ENCODE measurements at regions not wholly inside any gene's neighbourhood (a gene's known extent, or its start where the extent isn't known, plus 50 kb on each side); places are given as distances from the start of the nearest gene placed in this dataset.
A peak's percentile ranks its signal among the peaks of the same experiment; 100 is the strongest.

GRCh38 chr4:149980941-149981340 lies 97.3 kb upstream of the DCLK2 start:
- H3K27ac ChIP-seq (ENCODE audit: extremely low read length, insufficient read depth, low read length) = no peak overlapping the region
- in situ Hi-C loops (cut with HindIII; ENCODE audit: extremely low pct_ligation_motif_present, low pct_unique_long_range_greater_than_20kb) (loop anchor here (25.0 kb wide), 1 partner anchor 881 kb away; no protein-coding TSS in a partner anchor), intact Hi-C loops (cut with micrococcal nuclease; ENCODE audit: unreplicated experiment) (loop anchor here (2.0 kb wide), 1 partner anchor 262 kb away; no protein-coding TSS in a partner anchor)
- no peaks in the 10 kb centered on the region for H3K4me1 ChIP-seq (ENCODE audit: insufficient read depth, low read length)
- whole genome bisulfite sequencing (ENCODE audit: low lambda C conversion rate) = 17% methylated on average over 6 of the region's 6 CpGs
- H3K79me2 ChIP-seq (ENCODE audit: insufficient read depth, low read length) = no peaks in the 10 kb centered on the region
- H3K4me3 ChIP-seq (replicated peaks in 1 of 3; ENCODE audit: insufficient read depth in 1 of 3, low read depth in 2 of 3, low read length in 3 of 3) = no peak overlapping the region
- ChIA-PET CTCF (ENCODE audit: low intra/inter-chr PET ratio, low total read pairs) (interaction anchor here (1.1 to 2.4 kb wide), 3 partner anchors 228 to 262 kb away, joined by 3 to 11 read pairs (median 3); no protein-coding TSS in a partner anchor), POLR2A (no interaction called here)
- ATAC-seq (peak; percentile 65), FAIRE-seq (peak; percentile 87), DNase-seq (ENCODE audit: low spot score) (peak; percentile 26)
- TF ChIP-seq ZBTB46 (CRISPR knock-in tag; IDR thresholded peaks at IDR 0.05; ENCODE audit: borderline replicate concordance) = no peak
- no peak for TF ChIP-seq HIC2 (CRISPR knock-in tag; IDR thresholded peaks at IDR 0.05; ENCODE audit: low read depth)
- no peak for TF ChIP-seq TCF7L2 (IDR thresholded peaks at IDR 0.05; ENCODE audit: low read depth, low read length)
- TF ChIP-seq RAD21 (CRISPR knock-in tag; IDR thresholded peaks at IDR 0.05) = peak; percentile 21; the same call in 1 of the 2 replicates
- TF ChIP-seq PHF20 (CRISPR knock-in tag; IDR thresholded peaks at IDR 0.05) = no peak
- TF ChIP-seq STAG1 (CRISPR knock-in tag; IDR thresholded peaks at IDR 0.05) = peak; percentile 59
- TF ChIP-seq KLF15 (CRISPR knock-in tag; IDR thresholded peaks at IDR 0.05; ENCODE audit: borderline replicate concordance) = no peak
- TF ChIP-seq SMC3 (IDR thresholded peaks at IDR 0.05; ENCODE audit: low read length) = peak; percentile 80
- TF ChIP-seq CTCF (CRISPR knock-in tag; IDR thresholded peaks at IDR 0.05) = peak; percentile 72
- H2AFZ ChIP-seq (ENCODE audit: low read length) = no peak overlapping the region
- no peak overlapping the region for H3K4me2 ChIP-seq (ENCODE audit: low read depth, low read length)
- H3K36me3 ChIP-seq (replicated peaks in 1 of 2; ENCODE audit: control insufficient read depth in 1 of 2, insufficient read depth in 2 of 2, low read length in 2 of 2) = no peaks in the 10 kb centered on the region
- H3K27me3 ChIP-seq (ENCODE audit: control insufficient read depth in 1 of 2, insufficient read depth in 2 of 2, low read length in 2 of 2) = no peaks in the 10 kb centered on the region; a peak in 1 of 5 replicates
- BruUV-seq (replicated peaks) = no TSS peak
- H4K20me1 ChIP-seq (ENCODE audit: insufficient read depth, low read length) = no peaks in the 10 kb centered on the region
- H3K9me3 ChIP-seq (ENCODE audit: low read length) = no peaks in the 10 kb centered on the region
- H3K9ac ChIP-seq (ENCODE audit: insufficient read depth, low read depth, low read length) = no peak overlapping the region
